ENCODE measurements at regions not wholly inside any gene's neighbourhood (a gene's known extent, or its start where the extent isn't known, plus 50 kb on each side); places are given as distances from the start of the nearest gene placed in this dataset.

DNA sequence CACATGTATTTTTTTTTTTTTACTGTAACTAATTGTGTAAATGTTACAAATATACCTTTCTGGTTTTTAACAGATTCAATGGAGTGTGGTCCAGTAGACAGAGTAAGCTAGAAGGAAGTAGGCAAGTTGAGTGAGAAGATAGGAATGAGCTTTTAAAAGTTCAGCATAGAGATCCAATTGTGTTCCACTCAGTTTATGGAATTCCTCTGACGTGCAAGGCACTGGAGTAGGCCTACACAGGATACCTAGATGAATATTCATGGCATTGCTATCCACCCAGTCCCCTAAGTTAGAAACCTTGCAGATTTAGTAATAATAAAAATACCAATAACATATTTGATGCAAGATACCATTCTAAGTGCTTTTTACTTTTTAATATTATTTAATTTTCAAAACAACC is 225.6 kb upstream of the ARID2 start:
- TF ChIP-seq EZH2 (IDR thresholded peaks at IDR 0.05; ENCODE audit: borderline replicate concordance, insufficient read depth, low read length, poor library complexity, severe bottlenecking) = no peak
- TF ChIP-seq TAF1 (IDR thresholded peaks at IDR 0.05; ENCODE audit: low read depth) = no peak
- Histone ChIP-seq H3K4me3 (ENCODE audit: low read length) (no peak overlapping the region), H2AFZ (ENCODE audit: low read depth, low read length) (no peak overlapping the region), H3K9ac (ENCODE audit: low read length) (no peak overlapping the region), H3K4me2 (ENCODE audit: low read length) (no peak overlapping the region), H3K27me3 (ENCODE audit: insufficient read depth, low read depth, low read length) (no peaks in the 10 kb centered on the region), H3K27ac (ENCODE audit: low read length) (no peak overlapping the region), H4K20me1 (ENCODE audit: insufficient read depth) (no peaks in the 10 kb centered on the region), H3K79me2 (replicated peaks; ENCODE audit: insufficient read depth, low read length) (no peaks in the 10 kb centered on the region), H3K9me3 (ENCODE audit: low read length) (no peaks in the 10 kb centered on the region), H3K36me3 (ENCODE audit: insufficient read depth, low read length) (no peaks in the 10 kb centered on the region), H3K9me2 (ENCODE audit: insufficient read depth, low read length) (no peaks in the 10 kb centered on the region), H3F3A (ENCODE audit: insufficient read depth, low read length, poor library complexity, severe bottlenecking) (no peaks in the 10 kb centered on the region)

GRCh38 chr12:45504316-45505010 is 225.0 kb upstream of the ARID2 start:
- TF ChIP-seq, protein P1, sequence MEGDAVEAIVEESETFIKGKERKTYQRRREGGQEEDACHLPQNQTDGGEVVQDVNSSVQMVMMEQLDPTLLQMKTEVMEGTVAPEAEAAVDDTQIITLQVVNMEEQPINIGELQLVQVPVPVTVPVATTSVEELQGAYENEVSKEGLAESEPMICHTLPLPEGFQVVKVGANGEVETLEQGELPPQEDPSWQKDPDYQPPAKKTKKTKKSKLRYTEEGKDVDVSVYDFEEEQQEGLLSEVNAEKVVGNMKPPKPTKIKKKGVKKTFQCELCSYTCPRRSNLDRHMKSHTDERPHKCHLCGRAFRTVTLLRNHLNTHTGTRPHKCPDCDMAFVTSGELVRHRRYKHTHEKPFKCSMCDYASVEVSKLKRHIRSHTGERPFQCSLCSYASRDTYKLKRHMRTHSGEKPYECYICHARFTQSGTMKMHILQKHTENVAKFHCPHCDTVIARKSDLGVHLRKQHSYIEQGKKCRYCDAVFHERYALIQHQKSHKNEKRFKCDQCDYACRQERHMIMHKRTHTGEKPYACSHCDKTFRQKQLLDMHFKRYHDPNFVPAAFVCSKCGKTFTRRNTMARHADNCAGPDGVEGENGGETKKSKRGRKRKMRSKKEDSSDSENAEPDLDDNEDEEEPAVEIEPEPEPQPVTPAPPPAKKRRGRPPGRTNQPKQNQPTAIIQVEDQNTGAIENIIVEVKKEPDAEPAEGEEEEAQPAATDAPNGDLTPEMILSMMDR (IDR thresholded peaks at IDR 0.05; ENCODE audit: poor library complexity, severe bottlenecking) = no peak
- TF ChIP-seq, protein P2, sequence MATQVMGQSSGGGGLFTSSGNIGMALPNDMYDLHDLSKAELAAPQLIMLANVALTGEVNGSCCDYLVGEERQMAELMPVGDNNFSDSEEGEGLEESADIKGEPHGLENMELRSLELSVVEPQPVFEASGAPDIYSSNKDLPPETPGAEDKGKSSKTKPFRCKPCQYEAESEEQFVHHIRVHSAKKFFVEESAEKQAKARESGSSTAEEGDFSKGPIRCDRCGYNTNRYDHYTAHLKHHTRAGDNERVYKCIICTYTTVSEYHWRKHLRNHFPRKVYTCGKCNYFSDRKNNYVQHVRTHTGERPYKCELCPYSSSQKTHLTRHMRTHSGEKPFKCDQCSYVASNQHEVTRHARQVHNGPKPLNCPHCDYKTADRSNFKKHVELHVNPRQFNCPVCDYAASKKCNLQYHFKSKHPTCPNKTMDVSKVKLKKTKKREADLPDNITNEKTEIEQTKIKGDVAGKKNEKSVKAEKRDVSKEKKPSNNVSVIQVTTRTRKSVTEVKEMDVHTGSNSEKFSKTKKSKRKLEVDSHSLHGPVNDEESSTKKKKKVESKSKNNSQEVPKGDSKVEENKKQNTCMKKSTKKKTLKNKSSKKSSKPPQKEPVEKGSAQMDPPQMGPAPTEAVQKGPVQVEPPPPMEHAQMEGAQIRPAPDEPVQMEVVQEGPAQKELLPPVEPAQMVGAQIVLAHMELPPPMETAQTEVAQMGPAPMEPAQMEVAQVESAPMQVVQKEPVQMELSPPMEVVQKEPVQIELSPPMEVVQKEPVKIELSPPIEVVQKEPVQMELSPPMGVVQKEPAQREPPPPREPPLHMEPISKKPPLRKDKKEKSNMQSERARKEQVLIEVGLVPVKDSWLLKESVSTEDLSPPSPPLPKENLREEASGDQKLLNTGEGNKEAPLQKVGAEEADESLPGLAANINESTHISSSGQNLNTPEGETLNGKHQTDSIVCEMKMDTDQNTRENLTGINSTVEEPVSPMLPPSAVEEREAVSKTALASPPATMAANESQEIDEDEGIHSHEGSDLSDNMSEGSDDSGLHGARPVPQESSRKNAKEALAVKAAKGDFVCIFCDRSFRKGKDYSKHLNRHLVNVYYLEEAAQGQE (IDR thresholded peaks at IDR 0.05; ENCODE audit: borderline replicate concordance) = no peak
- Histone ChIP-seq H3K9me3 (ENCODE audit: low read length) (no peaks in the 10 kb centered on the region), H3K4me3 (ENCODE audit: low read length) (no peak overlapping the region), H3K27ac (ENCODE audit: low read length) (no peak overlapping the region), H4K20me1 (ENCODE audit: insufficient read depth) (no peaks in the 10 kb centered on the region), H3K36me3 (ENCODE audit: insufficient read depth, low read length) (no peaks in the 10 kb centered on the region), H3K27me3 (ENCODE audit: insufficient read depth, low read depth, low read length) (no peaks in the 10 kb centered on the region), H3K79me2 (replicated peaks; ENCODE audit: insufficient read depth, low read length) (no peaks in the 10 kb centered on the region), H3F3A (ENCODE audit: insufficient read depth, low read length, poor library complexity, severe bottlenecking) (no peaks in the 10 kb centered on the region), H3K9ac (ENCODE audit: low read length) (no peak overlapping the region), H3K4me2 (ENCODE audit: low read length) (no peak overlapping the region), H2AFZ (ENCODE audit: low read depth, low read length) (no peak overlapping the region), H3K9me2 (ENCODE audit: insufficient read depth, low read length) (no peaks in the 10 kb centered on the region)

DNA sequence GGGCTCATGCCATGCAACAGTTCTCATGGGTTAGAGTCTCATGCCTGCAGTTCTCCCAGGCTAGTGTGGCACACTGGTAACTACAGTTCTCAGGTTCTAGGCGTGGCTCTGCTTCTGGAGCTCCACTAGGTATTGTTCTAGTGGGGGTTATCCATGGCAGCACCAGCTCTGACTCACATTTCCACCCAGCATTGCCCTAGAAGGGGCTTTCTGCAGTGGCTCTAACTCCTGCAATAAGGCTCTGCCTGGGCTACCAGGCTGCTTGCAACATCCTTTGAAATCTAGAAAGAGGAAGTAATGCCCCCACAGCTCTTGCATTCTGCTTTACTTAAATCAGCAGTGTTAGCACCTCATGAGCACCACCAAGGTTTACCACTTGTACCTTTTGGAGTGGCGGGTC is 220.3 kb upstream of the ARID2 start:
- H3K4me2 ChIP-seq (ENCODE audit: low read length) = no peak overlapping the region

More for the DNA sequence above, 220.3 kb upstream of the ARID2 start:
- Histone ChIP-seq H3K9ac (ENCODE audit: low read length) (no peak overlapping the region), H3K36me3 (ENCODE audit: insufficient read depth, low read length) (no peaks in the 10 kb centered on the region), H2AFZ (ENCODE audit: low read depth, low read length) (no peak overlapping the region), H3F3A (ENCODE audit: insufficient read depth, low read length, poor library complexity, severe bottlenecking) (no peaks in the 10 kb centered on the region), H3K4me3 (ENCODE audit: low read length) (no peak overlapping the region), H3K79me2 (replicated peaks; ENCODE audit: insufficient read depth, low read length) (no peaks in the 10 kb centered on the region), H3K27ac (ENCODE audit: low read length) (no peak overlapping the region), H3K27me3 (ENCODE audit: insufficient read depth, low read depth, low read length) (no peaks in the 10 kb centered on the region), H4K20me1 (ENCODE audit: insufficient read depth) (no peaks in the 10 kb centered on the region), H3K9me3 (ENCODE audit: low read length) (no peaks in the 10 kb centered on the region), H3K9me2 (ENCODE audit: insufficient read depth, low read length) (no peaks in the 10 kb centered on the region)
- no peak for TF ChIP-seq TAF1 (IDR thresholded peaks at IDR 0.05; ENCODE audit: low read depth)
- TF ChIP-seq EP300 (conservative IDR thresholded peaks at IDR 0.05; ENCODE audit: poor library complexity, severe bottlenecking) = no peak
- TF ChIP-seq, protein P2 (IDR thresholded peaks at IDR 0.05; ENCODE audit: borderline replicate concordance) = no peak
- no peak for TF ChIP-seq POLR2AphosphoS5 (IDR thresholded peaks at IDR 0.05)
- no peak for TF ChIP-seq RAD21 (conservative IDR thresholded peaks at IDR 0.05)
- TF ChIP-seq, protein P1 (IDR thresholded peaks at IDR 0.05; ENCODE audit: poor library complexity, severe bottlenecking) = no peak
- TF ChIP-seq MXI1 (conservative IDR thresholded peaks at IDR 0.05; ENCODE audit: poor library complexity, severe bottlenecking) = no peak
- TF ChIP-seq SMC3 (conservative IDR thresholded peaks at IDR 0.05; ENCODE audit: poor library complexity) = no peak
- no peak for TF ChIP-seq EZH2 (IDR thresholded peaks at IDR 0.05; ENCODE audit: borderline replicate concordance, insufficient read depth, low read length, poor library complexity, severe bottlenecking)

Data from neural cell (in vitro differentiated cells).